SK-N-SH treated with all-trans-retinoic acid at 6 μM for 48 hours (cell line): ENCODE measurements at regions not wholly inside any gene's neighbourhood (a gene's known extent, or its start where the extent isn't known, plus 50 kb on each side); places are given as distances from the start of the nearest gene placed in this dataset.

ENCODE experiments used
- ATAC-seq: fragments of 200-7000 bp; cut with Tn5 transposase; 3 replicates; pipeline ENCODE4 v1.9.1; 2020; ENCODE audit warnings: mild to moderate bottlenecking, moderate library complexity
- ARNTL ChIP-seq: fragments of 450-650 bp; formaldehyde crosslinking; IDR thresholded peaks from 2 replicates; pipeline ENCODE4 v1.5.0; 2020; ENCODE audit warnings: low read depth, mild to moderate bottlenecking, moderate library complexity, borderline replicate concordance
- BACH2 ChIP-seq: fragments of 250-450 bp; sonication (Bioruptor Pico); IDR thresholded peaks from 2 replicates; pipeline ENCODE4 v1.9.0; 2021; ENCODE audit warnings: mild to moderate bottlenecking, borderline replicate concordance
- CSRNP3 ChIP-seq: fragments of 250-450 bp; sonication (Bioruptor Pico); IDR thresholded peaks from 2 replicates; pipeline ENCODE4 v1.5.1; 2021; ENCODE audit warnings: mild to moderate bottlenecking, moderate library complexity
- GLIS3 ChIP-seq: fragments of 250-450 bp; sonication (Bioruptor Pico); IDR thresholded peaks from 2 replicates; pipeline ENCODE4 v1.5.0; 2020; ENCODE audit warnings: mild to moderate bottlenecking, moderate library complexity
- ISL1 ChIP-seq: fragments of 250-450 bp; sonication (Bioruptor Pico); IDR thresholded peaks from 2 replicates; pipeline ENCODE4 v2.1.2; 2022; ENCODE audit warnings: mild to moderate bottlenecking, moderate library complexity
- OSR1 ChIP-seq: fragments of 250-450 bp; sonication (Bioruptor Pico); IDR thresholded peaks from 2 replicates; pipeline ENCODE4 v1.8.0; 2022; ENCODE audit warnings: moderate library complexity, mild to moderate bottlenecking, inconsistent platforms
- PATZ1 ChIP-seq: fragments of 250-450 bp; sonication (Bioruptor Pico); IDR thresholded peaks from 2 replicates; pipeline ENCODE4 v1.8.0; 2020; ENCODE audit warnings: mild to moderate bottlenecking, moderate library complexity, borderline replicate concordance
- POU6F1 ChIP-seq: fragments of 250-450 bp; sonication (Bioruptor Pico); IDR thresholded peaks from 2 replicates; pipeline ENCODE4 v1.8.0; 2021; ENCODE audit warnings: low read depth, mild to moderate bottlenecking, moderate library complexity, borderline replicate concordance
- PPARA ChIP-seq: fragments of 250-450 bp; sonication (Bioruptor Pico); IDR thresholded peaks from 2 replicates; pipeline ENCODE4 v1.5.0; 2020; ENCODE audit warnings: mild to moderate bottlenecking, borderline replicate concordance
- RARB ChIP-seq: fragments of 250-450 bp; sonication (Bioruptor Pico); IDR thresholded peaks from 2 replicates; pipeline ENCODE4 v1.8.0; 2021; ENCODE audit warnings: mild to moderate bottlenecking, moderate library complexity
- SNAI2 ChIP-seq: fragments of 250-450 bp; sonication (Bioruptor Pico); IDR thresholded peaks from 2 replicates; pipeline ENCODE4 v1.5.0; 2020; ENCODE audit warnings: mild to moderate bottlenecking, moderate library complexity
- TCF4 ChIP-seq: fragments of 250-450 bp; sonication (Bioruptor Pico); IDR thresholded peaks from 2 replicates; pipeline ENCODE4 v1.8.0; 2021; ENCODE audit warnings: mild to moderate bottlenecking, moderate library complexity, borderline replicate concordance
- TOX ChIP-seq: fragments of 250-450 bp; sonication (Bioruptor Pico); IDR thresholded peaks from 2 replicates; pipeline ENCODE4 v1.8.0; 2021; ENCODE audit warnings: mild to moderate bottlenecking, moderate library complexity, borderline replicate concordance
- TSHZ2 ChIP-seq: fragments of 250-450 bp; sonication (Bioruptor Pico); IDR thresholded peaks from 2 replicates; pipeline ENCODE4 v1.5.0; 2020; ENCODE audit warnings: mild to moderate bottlenecking, moderate library complexity
- ZC3H10 ChIP-seq: fragments of 250-450 bp; sonication (Bioruptor Pico); IDR thresholded peaks from 2 replicates; pipeline ENCODE4 v1.5.1; 2021; ENCODE audit warnings: mild to moderate bottlenecking, moderate library complexity
- ZFP3 ChIP-seq: fragments of 250-450 bp; sonication (Bioruptor Pico); IDR thresholded peaks from 2 replicates; pipeline ENCODE4 v1.5.0; 2020; ENCODE audit warnings: mild to moderate bottlenecking, moderate library complexity
- ZFP30 ChIP-seq: fragments of 450-650 bp; formaldehyde crosslinking; IDR thresholded peaks from 2 replicates; pipeline ENCODE4 v1.5.0; 2022; ENCODE audit warnings: mild to moderate bottlenecking, moderate library complexity
- ZNF565 ChIP-seq: fragments of 450-650 bp; formaldehyde crosslinking; conservative IDR thresholded peaks from 2 replicates; pipeline ENCODE4 v1.5.0; 2020; ENCODE audit warnings: low read depth, mild to moderate bottlenecking, moderate library complexity
- ZNF70 ChIP-seq: fragments of 450-650 bp; formaldehyde crosslinking; IDR thresholded peaks from 2 replicates; pipeline ENCODE4 v1.5.0; 2020; ENCODE audit warnings: mild to moderate bottlenecking, moderate library complexity
- ZNF8 ChIP-seq: fragments of 450-650 bp; formaldehyde crosslinking; IDR thresholded peaks from 2 replicates; pipeline ENCODE4 v1.5.0; 2020; ENCODE audit warnings: mild to moderate bottlenecking, moderate library complexity

- TF ChIP-seq CSRNP3 (CRISPR knock-in tag) (no peak), TOX (CRISPR knock-in tag) (no peak)
These were observed 400.1 kb upstream of the DDHD1 start (continued) for GRCh38 chr14:53553221-53553620.

GRCh38 chr14:53551862-53552261 is 398.7 kb upstream of the DDHD1 start:
- ATAC-seq, result no peak
- TF ChIP-seq ZFP30 (CRISPR knock-in tag) (no peak), TSHZ2 (CRISPR knock-in tag) (no peak), TCF4 (CRISPR knock-in tag) (no peak), POU6F1 (CRISPR knock-in tag) (no peak), ZFP3 (no peak), PATZ1 (CRISPR knock-in tag) (no peak), ISL1 (CRISPR knock-in tag) (no peak), TOX (CRISPR knock-in tag) (no peak), ZNF8 (CRISPR knock-in tag) (no peak)

- TF ChIP-seq ZFP3 (no peak), TSHZ2 (CRISPR knock-in tag) (no peak), ZNF8 (CRISPR knock-in tag) (no peak), BACH2 (CRISPR knock-in tag) (no peak), SNAI2 (CRISPR knock-in tag) (no peak), ZC3H10 (CRISPR knock-in tag) (no peak), CSRNP3 (CRISPR knock-in tag) (no peak), TCF4 (CRISPR knock-in tag) (no peak), PPARA (CRISPR knock-in tag) (no peak), ZNF70 (no peak), OSR1 (CRISPR knock-in tag) (no peak), ZNF565 (CRISPR knock-in tag) (no peak), POU6F1 (CRISPR knock-in tag) (no peak), RARB (no peak), GLIS3 (CRISPR knock-in tag) (no peak), ARNTL (CRISPR knock-in tag) (no peak), ISL1 (CRISPR knock-in tag) (no peak)
These were observed 397.7 kb upstream of the DDHD1 start for GRCh38 chr14:53550776-53551175.

More at GRCh38 chr14:53550776-53551175, 397.7 kb upstream of the DDHD1 start:
- no peak for ATAC-seq
